CD4-positive, alpha-beta T cell (primary cell): ENCODE measurements at regions not wholly inside any gene's neighbourhood (a gene's known extent, or its start where the extent isn't known, plus 50 kb on each side); places are given as distances from the start of the nearest gene placed in this dataset.

Source experiments
- ATAC-seq: fragments of 200-7000 bp; cut with Tn5 transposase; one replicate; pipeline ENCODE4 v1.10.0; 2022; ENCODE audit warnings: mild to moderate bottlenecking; ENCODE audit not compliant: poor library complexity
- CTCF ChIA-PET: fragments of 350-600 bp; sonication (Branson Sonifier 250); formaldehyde crosslinking; loops from one replicate; lab custom pipeline; 2021; ENCODE audit warnings: antibody characterized with exemption, inconsistent platforms; lab: Charles Lee
- POLR2A ChIA-PET: fragments of 350-600 bp; sonication (Branson Sonifier 250); formaldehyde crosslinking; loops from one replicate; lab custom pipeline; 2021; ENCODE audit warnings: antibody characterized with exemption, inconsistent platforms; lab: Charles Lee
- DNase-seq, 14 experiments: peaks; one replicate each; pipeline ENCODE4 v3.0.0-alpha.2; 2013 to 2020; ENCODE audit warnings: mixed read lengths in 2 of 14
- H3K27ac ChIP-seq, 2 donors: one replicate each; pipeline versions ENCODE4 v1.5.1 to v1.7.0; 2013; ENCODE audit warnings: low read length in 2 of 2, low read depth in 1 of 2, mild to moderate bottlenecking in 1 of 2
- H3K27me3 ChIP-seq, 2 experiments: 1 replicate in 1 of 2; 2 replicates in 1 of 2; pipeline versions ENCODE4 v1.6.1 to v1.7.0; 2013; ENCODE audit warnings: low read length in 2 of 2, control low read depth in 1 of 2, mild to moderate bottlenecking in 1 of 2, moderate library complexity in 1 of 2; ENCODE audit not compliant: insufficient read depth in 2 of 2, control insufficient read depth in 1 of 2
- H3K36me3 ChIP-seq: one replicate; pipeline ENCODE4 v1.6.1; 2013; ENCODE audit warnings: low read length, control low read depth; ENCODE audit not compliant: insufficient read depth
- H3K4me1 ChIP-seq: one replicate; pipeline ENCODE4 v1.6.1; 2013; ENCODE audit warnings: low read length, control low read depth; ENCODE audit not compliant: insufficient read depth
- H3K4me3 ChIP-seq: one replicate; pipeline ENCODE4 v1.5.1; 2013; ENCODE audit warnings: mild to moderate bottlenecking, low read length, moderate library complexity
- H3K9me3 ChIP-seq, 2 experiments: 1 replicate in 1 of 2; 2 replicates in 1 of 2; pipeline versions ENCODE4 v1.6.1 to v1.7.0; 2013; ENCODE audit warnings: low read length in 2 of 2, mild to moderate bottlenecking in 2 of 2, control low read depth in 1 of 2, moderate library complexity in 1 of 2; ENCODE audit not compliant: control insufficient read depth in 1 of 2, insufficient read depth in 1 of 2
- H3K27ac Mint-ChIP-seq: one replicate; pipeline ENCODE4 v1.8.0; 2020; ENCODE audit warnings: mixed read lengths
- H3K27me3 Mint-ChIP-seq: one replicate; pipeline ENCODE4 v1.8.0; 2021; ENCODE audit warnings: mixed read lengths
- H3K36me3 Mint-ChIP-seq: one replicate; pipeline ENCODE4 v1.8.0; 2021; ENCODE audit warnings: low read depth, mixed read lengths
- H3K4me1 Mint-ChIP-seq: one replicate; pipeline ENCODE4 v1.8.0; 2021; ENCODE audit warnings: low read depth, mixed read lengths
- H3K4me3 Mint-ChIP-seq: one replicate; pipeline ENCODE4 v1.8.0; 2020; ENCODE audit warnings: mild to moderate bottlenecking, mixed read lengths
- H3K9me3 Mint-ChIP-seq: one replicate; pipeline ENCODE4 v1.8.0; 2020; ENCODE audit warnings: mixed read lengths
- CTCF ChIP-seq: fragments of 200-600 bp; IDR thresholded peaks from one replicate; pipeline ENCODE4 v1.8.0; 2022; ENCODE audit warnings: antibody characterized with exemption, mild to moderate bottlenecking
- intact Hi-C, 2 experiments: fragments of 100-400 bp; cut with DNase I in 1 of 2; cut with micrococcal nuclease in 1 of 2; formaldehyde crosslinking; loops; one replicate each; pipeline versions ENCODE4 v1.15.1 to v1.9.0; 2023 to 2025; cut with DNase I, micrococcal nuclease

- Mint-ChIP-seq H3K4me1 (peaks cover 24% of the 10 kb centered on the region), H3K36me3 (no peaks in the 10 kb centered on the region), H3K27ac (peak overlapping the region; percentile 92), H3K4me3 (peak overlapping the region; percentile 65), H3K9me3 (no peaks in the 10 kb centered on the region), H3K27me3 (no peaks in the 10 kb centered on the region)
- H3K36me3 ChIP-seq: no peaks in the 10 kb centered on the region
- CTCF ChIA-PET: no interaction called here
- ATAC-seq (peak; percentile 96), DNase-seq (peak in 4 of 14 experiments; percentile 2 to 90 (median 68))
- H3K27me3 ChIP-seq: no peaks in the 10 kb centered on the region
- peaks cover 0 to 4% of the 10 kb centered on the region in 2 experiments for H3K9me3 ChIP-seq
- H3K4me3 ChIP-seq: peak overlapping the region; percentile 17
- intact Hi-C loops: loop anchor here (1.0 to 10.0 kb wide), 3 partner anchors 37 to 131 kb away; no protein-coding TSS in a partner anchor
- TF ChIP-seq CTCF: no peak
- POLR2A ChIA-PET: interaction anchor here (0.8 to 1.6 kb wide), 6 partner anchors 38 to 309 kb away, joined by 3 to 8 read pairs (median 6); no protein-coding TSS in a partner anchor
- H3K27ac ChIP-seq: peak overlapping the region; percentile 64 to 77
- H3K4me1 ChIP-seq: peaks cover 21% of the 10 kb centered on the region
Observed at GRCh38 chr9:7935681-7936080, 136.1 kb upstream of the DMAC1 start.

GRCh38 chr9:7932767-7933166 is 133.2 kb upstream of the DMAC1 start:
- Mint-ChIP-seq H3K4me1 (peaks cover 35% of the 10 kb centered on the region), H3K27ac (no peak overlapping the region), H3K27me3 (no peaks in the 10 kb centered on the region), H3K36me3 (no peaks in the 10 kb centered on the region), H3K9me3 (no peaks in the 10 kb centered on the region), H3K4me3 (no peak overlapping the region)
- DNase-seq: no peak
- Histone ChIP-seq H3K27ac (no peak overlapping the region), H3K4me1 (peaks cover 21% of the 10 kb centered on the region), H3K36me3 (no peaks in the 10 kb centered on the region), H3K9me3 (no peaks in the 10 kb centered on the region), H3K4me3 (no peak overlapping the region), H3K27me3 (no peaks in the 10 kb centered on the region)
- CTCF ChIA-PET: no interaction called here
- intact Hi-C loops: loop anchor here (5.0 to 10.0 kb wide), 2 partner anchors 128 to 130 kb away; no protein-coding TSS in a partner anchor
- POLR2A ChIA-PET: no interaction called here
- TF ChIP-seq CTCF: no peak
- ATAC-seq: no peak

- H3K27me3 Mint-ChIP-seq: no peaks in the 10 kb centered on the region
- no peaks in the 10 kb centered on the region for H3K9me3 Mint-ChIP-seq
- DNase-seq (no peak), ATAC-seq (no peak)
- CTCF ChIA-PET: no interaction called here
- no peak overlapping the region for H3K27ac ChIP-seq
- no peaks in the 10 kb centered on the region for H3K36me3 Mint-ChIP-seq
- H3K4me1 Mint-ChIP-seq: peaks cover 23% of the 10 kb centered on the region
- no peak overlapping the region for H3K4me3 Mint-ChIP-seq
- H3K4me3 ChIP-seq: no peak overlapping the region
- intact Hi-C loops: loop anchor here (5.0 to 10.0 kb wide), 2 partner anchors 126 to 128 kb away; no protein-coding TSS in a partner anchor
- H3K27ac Mint-ChIP-seq: no peak overlapping the region
- no peaks in the 10 kb centered on the region for H3K36me3 ChIP-seq
- no peaks in the 10 kb centered on the region for H3K27me3 ChIP-seq
- TF ChIP-seq CTCF: no peak
- no peaks in the 10 kb centered on the region for H3K9me3 ChIP-seq
- POLR2A ChIA-PET: interaction anchor here (0.7 to 2.4 kb wide), 3 partner anchors 14 to 116 kb away, joined by 3 to 7 read pairs (median 7); no protein-coding TSS in a partner anchor
- peaks cover 6% of the 10 kb centered on the region for H3K4me1 ChIP-seq
Observed at GRCh38 chr9:7930613-7931012, 131.0 kb upstream of the DMAC1 start.
